KMS-11 (cell line): ENCODE measurements at regions not wholly inside any gene's neighbourhood (a gene's known extent, or its start where the extent isn't known, plus 50 kb on each side); places are given as distances from the start of the nearest gene placed in this dataset.

Experiments used
- H2AFZ ChIP-seq: fragments of 200-600 bp; sonication (generic); 2 replicates; pipeline ENCODE4 v1.6.1; 2016; ENCODE audit warnings: antibody characterized with exemption, mixed run types, low read depth
- H3K27ac ChIP-seq: fragments of 200-600 bp; sonication (generic); 2 replicates; pipeline ENCODE4 v1.6.1; 2016; ENCODE audit warnings: mild to moderate bottlenecking, mixed run types
- H3K27me3 ChIP-seq: fragments of 200-600 bp; sonication (generic); 2 replicates; pipeline ENCODE4 v1.6.1; 2017; ENCODE audit warnings: mild to moderate bottlenecking, low read depth, mixed run types, moderate library complexity; ENCODE audit not compliant: insufficient read depth
- H3K36me3 ChIP-seq: fragments of 200-600 bp; sonication (generic); 2 replicates; pipeline ENCODE4 v1.6.1; 2017; ENCODE audit warnings: mild to moderate bottlenecking, mixed run types; ENCODE audit not compliant: insufficient read depth
- H3K4me1 ChIP-seq: fragments of 200-600 bp; sonication (generic); 2 replicates; pipeline ENCODE4 v1.6.1; 2016; ENCODE audit warnings: mild to moderate bottlenecking, low read depth, mixed run types; ENCODE audit not compliant: poor library complexity, severe bottlenecking
- H3K4me2 ChIP-seq: fragments of 200-600 bp; sonication (generic); 2 replicates; pipeline ENCODE4 v1.7.0; 2016; ENCODE audit warnings: mild to moderate bottlenecking, mixed run types
- H3K4me3 ChIP-seq: fragments of 200-600 bp; sonication (generic); IDR thresholded peaks from 2 replicates; pipeline ENCODE4 v1.6.1; 2017; ENCODE audit warnings: low read depth, low read length, mixed read lengths; ENCODE audit not compliant: insufficient read depth
- H3K79me2 ChIP-seq: fragments of 200-600 bp; sonication (generic); 2 replicates; pipeline ENCODE4 v1.6.1; 2016; ENCODE audit warnings: low read depth, mixed run types; ENCODE audit not compliant: insufficient read depth
- H3K9ac ChIP-seq: fragments of 200-600 bp; sonication (generic); 2 replicates; pipeline ENCODE4 v1.6.1; 2016; ENCODE audit warnings: mild to moderate bottlenecking, mixed run types
- H4K20me1 ChIP-seq: fragments of 200-600 bp; sonication (generic); 2 replicates; pipeline ENCODE4 v1.6.1; 2016; ENCODE audit warnings: mild to moderate bottlenecking, mixed run types; ENCODE audit not compliant: insufficient read depth
- CTCF ChIP-seq: fragments of 200-600 bp; sonication (generic); conservative IDR thresholded peaks from 2 replicates; pipeline ENCODE4 v1.6.1; 2017; ENCODE audit warnings: low read depth, mild to moderate bottlenecking, antibody characterized with exemption, low read length, moderate library complexity, mixed read lengths

GRCh38 chr7:25726170-25726780 is 425.7 kb upstream of the NFE2L3 start:
- no peak overlapping the region for H3K27ac ChIP-seq
- peaks cover 10% of the 10 kb centered on the region for H3K4me1 ChIP-seq
- no peak overlapping the region for H3K9ac ChIP-seq
- H3K36me3 ChIP-seq: no peaks in the 10 kb centered on the region
- no peaks in the 10 kb centered on the region for H3K79me2 ChIP-seq
- no peak overlapping the region for H2AFZ ChIP-seq
- H3K4me2 ChIP-seq: no peak overlapping the region
- H4K20me1 ChIP-seq: no peaks in the 10 kb centered on the region
- H3K4me3 ChIP-seq: no peak overlapping the region
- H3K27me3 ChIP-seq: no peaks in the 10 kb centered on the region
- TF ChIP-seq CTCF: no peak

- no peak overlapping the region for H3K4me2 ChIP-seq
- H3K9ac ChIP-seq: no peak overlapping the region
- no peak for TF ChIP-seq CTCF
- no peak overlapping the region for H3K4me3 ChIP-seq
- no peaks in the 10 kb centered on the region for H3K79me2 ChIP-seq
- H3K36me3 ChIP-seq: no peaks in the 10 kb centered on the region
- H3K27me3 ChIP-seq: no peaks in the 10 kb centered on the region
- H3K4me1 ChIP-seq: peaks cover 10% of the 10 kb centered on the region
- H3K27ac ChIP-seq: no peak overlapping the region
- no peaks in the 10 kb centered on the region for H4K20me1 ChIP-seq
- no peak overlapping the region for H2AFZ ChIP-seq
Measured at GRCh38 chr7:25726781-25727311, 425.2 kb upstream of the NFE2L3 start.

GRCh38 chr7:25727446-25727845 is 424.6 kb upstream of the NFE2L3 start:
- no peaks in the 10 kb centered on the region for H4K20me1 ChIP-seq
- no peaks in the 10 kb centered on the region for H3K36me3 ChIP-seq
- H3K27me3 ChIP-seq: no peaks in the 10 kb centered on the region
- TF ChIP-seq CTCF: no peak
- no peak overlapping the region for H2AFZ ChIP-seq
- no peaks in the 10 kb centered on the region for H3K79me2 ChIP-seq
- H3K27ac ChIP-seq: no peak overlapping the region
- no peak overlapping the region for H3K4me2 ChIP-seq
- no peak overlapping the region for H3K4me3 ChIP-seq
- H3K4me1 ChIP-seq: peaks cover 10% of the 10 kb centered on the region
- no peak overlapping the region for H3K9ac ChIP-seq

- H3K4me1 ChIP-seq: peaks cover 10% of the 10 kb centered on the region
- no peaks in the 10 kb centered on the region for H3K36me3 ChIP-seq
- no peaks in the 10 kb centered on the region for H4K20me1 ChIP-seq
- H3K79me2 ChIP-seq: no peaks in the 10 kb centered on the region
- no peak overlapping the region for H3K9ac ChIP-seq
- H3K4me2 ChIP-seq: no peak overlapping the region
- H3K27me3 ChIP-seq: no peaks in the 10 kb centered on the region
- H3K4me3 ChIP-seq: no peak overlapping the region
- H2AFZ ChIP-seq: no peak overlapping the region
- no peak for TF ChIP-seq CTCF
- no peak overlapping the region for H3K27ac ChIP-seq
Measured at GRCh38 chr7:25727876-25728275, 424.1 kb upstream of the NFE2L3 start.
